IMR-90 (cell line): ENCODE measurements at regions not wholly inside any gene's neighbourhood (a gene's known extent, or its start where the extent isn't known, plus 50 kb on each side); places are given as distances from the start of the nearest gene placed in this dataset.

Source experiments
- ATAC-seq: fragments of 200-7000 bp; cut with Tn5 transposase; 2 replicates; pipeline ENCODE4 v1.9.1; 2020; ENCODE audit warnings: low read depth, mild to moderate bottlenecking, moderate library complexity
- BruUV-seq: library from RNA; stranded (reverse); fragments of 400-500 nt; replicated peaks from 2 replicates; lab custom pipeline; 2021; lab: Mats Ljungman, UMichigan
- CTCF ChIA-PET: fragments of 300-600 bp; formaldehyde crosslinking; extraction: SDS; loops from one replicate; lab custom pipeline; 2021; ENCODE audit warnings: antibody characterized with exemption; lab: Yijun Ruan, JAX
- POLR2A ChIA-PET: fragments of 300-600 bp; sonication (Branson Sonifier 250); formaldehyde crosslinking; loops from one replicate; lab custom pipeline; 2022; ENCODE audit warnings: antibody characterized with exemption; ENCODE audit not compliant: unreplicated experiment; lab: Charles Lee
- DNase-seq: peaks from one replicate; pipeline ENCODE4 v3.0.0; 2013
- H2AFZ ChIP-seq: replicated peaks from 2 replicates; pipeline ENCODE3; 2013; ENCODE audit warnings: low read length, mild to moderate bottlenecking; ENCODE audit not compliant: poor library complexity
- H2AK5ac ChIP-seq: 2 replicates; pipeline ENCODE4 v1.6.1; 2013; ENCODE audit warnings: low read depth, low read length, inconsistent platforms
- H2AK9ac ChIP-seq: replicated peaks from 2 replicates; pipeline ENCODE3; 2013; ENCODE audit warnings: mild to moderate bottlenecking, low read depth, low read length, moderate library complexity; ENCODE audit not compliant: poor library complexity
- H2BK120ac ChIP-seq: 2 replicates; pipeline ENCODE4 v1.6.1; 2013; ENCODE audit warnings: low read depth, low read length, inconsistent platforms
- H2BK15ac ChIP-seq: 3 replicates; pipeline ENCODE4 v1.6.1; 2013; ENCODE audit warnings: low read depth, low read length, inconsistent platforms
- H2BK20ac ChIP-seq: 2 replicates; pipeline ENCODE4 v1.6.1; 2013; ENCODE audit warnings: low read depth, mild to moderate bottlenecking, inconsistent platforms, low read length, moderate library complexity
- H2BK5ac ChIP-seq: 2 replicates; pipeline ENCODE4 v1.6.1; 2013; ENCODE audit warnings: mild to moderate bottlenecking, low read depth, low read length, inconsistent platforms; ENCODE audit not compliant: poor library complexity, severe bottlenecking
- H3K14ac ChIP-seq: replicated peaks from 2 replicates; pipeline ENCODE4 v1.6.1; 2013; ENCODE audit warnings: low read depth, low read length, inconsistent platforms
- H3K18ac ChIP-seq: 2 replicates; pipeline ENCODE4 v1.6.1; 2013; ENCODE audit warnings: low read depth, low read length, control low read depth
- H3K23ac ChIP-seq: 2 replicates; pipeline ENCODE4 v1.6.1; 2013; ENCODE audit warnings: low read depth, low read length, inconsistent platforms
- H3K27ac ChIP-seq: 2 replicates; pipeline ENCODE4 v1.5.1; 2013; ENCODE audit warnings: mild to moderate bottlenecking, control low read depth, low read length; ENCODE audit not compliant: insufficient read depth
- H3K27me3 ChIP-seq: 2 replicates; pipeline ENCODE4 v1.6.1; 2013; ENCODE audit warnings: low read length; ENCODE audit not compliant: control insufficient read depth, insufficient read depth
- H3K36me3 ChIP-seq: 2 replicates; pipeline ENCODE4 v1.6.1; 2013; ENCODE audit warnings: low read length, mixed read lengths; ENCODE audit not compliant: control insufficient read depth, insufficient read depth
- H3K4ac ChIP-seq: 2 replicates; pipeline ENCODE4 v1.6.1; 2013; ENCODE audit warnings: low read depth, low read length, inconsistent platforms
- H3K4me1 ChIP-seq: 2 replicates; pipeline ENCODE4 v1.6.1; 2013; ENCODE audit warnings: low read length, mixed read lengths; ENCODE audit not compliant: control insufficient read depth, insufficient read depth
- H3K4me2 ChIP-seq: 2 replicates; pipeline ENCODE4 v1.6.1; 2013; ENCODE audit warnings: low read depth, mild to moderate bottlenecking, control low read depth, low read length, moderate library complexity
- H3K4me3 ChIP-seq: 2 replicates; pipeline ENCODE4 v1.5.1; 2013; ENCODE audit warnings: low read depth, mild to moderate bottlenecking, control low read depth, low read length, moderate library complexity; ENCODE audit not compliant: insufficient read depth
- H3K56ac ChIP-seq: 2 replicates; pipeline ENCODE4 v1.6.1; 2013; ENCODE audit warnings: low read length, inconsistent platforms; ENCODE audit not compliant: insufficient read depth; ENCODE audit errors: extremely low read depth
- H3K79me1 ChIP-seq, 2 experiments: 2 replicates each; pipeline ENCODE4 v1.6.1; 2013; ENCODE audit warnings: low read length in 2 of 2, inconsistent platforms in 1 of 2, low read depth in 1 of 2
- H3K9ac ChIP-seq: 2 replicates; pipeline ENCODE4 v1.6.1; 2013; ENCODE audit warnings: low read depth, low read length, control low read depth
- H3K9me1 ChIP-seq: 2 replicates; pipeline ENCODE4 v1.6.1; 2013; ENCODE audit warnings: low read length, inconsistent platforms; ENCODE audit not compliant: insufficient read depth
- H3K9me3 ChIP-seq: 2 replicates; pipeline ENCODE4 v1.6.1; 2013; ENCODE audit warnings: low read length; ENCODE audit not compliant: control insufficient read depth, insufficient read depth
- H4K20me1 ChIP-seq: 2 replicates; pipeline ENCODE4 v1.6.1; 2013; ENCODE audit warnings: low read length, inconsistent platforms; ENCODE audit not compliant: insufficient read depth
- H4K5ac ChIP-seq: 2 replicates; pipeline ENCODE4 v1.6.1; 2013; ENCODE audit warnings: mild to moderate bottlenecking, low read depth, low read length, control low read depth
- H4K8ac ChIP-seq, 2 experiments: 2 replicates each; pipeline ENCODE4 v1.6.1; 2013; ENCODE audit warnings: low read depth in 2 of 2, low read length in 2 of 2, control low read depth in 1 of 2, inconsistent platforms in 1 of 2
- H4K91ac ChIP-seq: 2 replicates; pipeline ENCODE4 v1.6.1; 2013; ENCODE audit warnings: low read depth, low read length, inconsistent platforms; ENCODE audit not compliant: insufficient read depth
- BHLHE40 ChIP-seq: fragments of 150-350 bp; IDR thresholded peaks from 2 replicates; pipeline ENCODE4 v1.6.1; 2016; ENCODE audit warnings: mild to moderate bottlenecking, low read depth, low read length
- CHD1 ChIP-seq: IDR thresholded peaks from 2 replicates; pipeline ENCODE4 v1.6.1; 2012; ENCODE audit warnings: low read depth, low read length, improper control_type of control experiment
- FOS ChIP-seq: fragments of 150-350 bp; IDR thresholded peaks from 2 replicates; pipeline ENCODE4 v1.6.1; 2016; ENCODE audit warnings: low read depth, low read length
- MXI1 ChIP-seq: IDR thresholded peaks from 2 replicates; pipeline ENCODE4 v1.6.1; 2012; ENCODE audit warnings: low read depth, mild to moderate bottlenecking, low read length, moderate library complexity, borderline replicate concordance
- POLR2A ChIP-seq: IDR thresholded peaks from 2 replicates; pipeline ENCODE4 v1.6.1; 2012; ENCODE audit warnings: mild to moderate bottlenecking, low read depth, low read length
- RAD21 ChIP-seq: IDR thresholded peaks from 2 replicates; pipeline ENCODE4 v1.6.1; 2012; ENCODE audit warnings: low read length, improper control_type of control experiment
- RCOR1 ChIP-seq: IDR thresholded peaks from 2 replicates; pipeline ENCODE4 v1.6.1; 2012; ENCODE audit warnings: mild to moderate bottlenecking, low read length, improper control_type of control experiment; ENCODE audit not compliant: insufficient replicate concordance
- dilution Hi-C: fragments of 300-500 bp; cut with HindIII; formaldehyde crosslinking; loops from one replicate; pipeline ENCODE4 v1.14.3; 2018; ENCODE audit warnings: low sequenced_read_pairs; ENCODE audit not compliant: unreplicated experiment
- in situ Hi-C: fragments of 300-500 bp; cut with MboI; formaldehyde crosslinking; loops from 3 replicates; pipeline ENCODE4 v1.14.3; 2019; ENCODE audit warnings: low sequenced_read_pairs, inconsistent platforms, mixed read lengths
- intact Hi-C: fragments of 100-400 bp; cut with micrococcal nuclease; formaldehyde crosslinking; loops from 2 replicates; pipeline ENCODE4 v1.10.0; 2022
- TF ChIP-seq, protein P1 (sequence below): fragments of 150-350 bp; IDR thresholded peaks from 2 replicates; pipeline ENCODE4 v1.6.1; 2016; ENCODE audit warnings: low read depth, mild to moderate bottlenecking, low read length, moderate library complexity, borderline replicate concordance
- TF ChIP-seq, protein P2 (sequence below): conservative IDR thresholded peaks from 2 replicates; pipeline ENCODE4 v1.5.1; 2012; ENCODE audit warnings: mild to moderate bottlenecking, low read depth, low read length, improper control_type of control experiment

DNA sequence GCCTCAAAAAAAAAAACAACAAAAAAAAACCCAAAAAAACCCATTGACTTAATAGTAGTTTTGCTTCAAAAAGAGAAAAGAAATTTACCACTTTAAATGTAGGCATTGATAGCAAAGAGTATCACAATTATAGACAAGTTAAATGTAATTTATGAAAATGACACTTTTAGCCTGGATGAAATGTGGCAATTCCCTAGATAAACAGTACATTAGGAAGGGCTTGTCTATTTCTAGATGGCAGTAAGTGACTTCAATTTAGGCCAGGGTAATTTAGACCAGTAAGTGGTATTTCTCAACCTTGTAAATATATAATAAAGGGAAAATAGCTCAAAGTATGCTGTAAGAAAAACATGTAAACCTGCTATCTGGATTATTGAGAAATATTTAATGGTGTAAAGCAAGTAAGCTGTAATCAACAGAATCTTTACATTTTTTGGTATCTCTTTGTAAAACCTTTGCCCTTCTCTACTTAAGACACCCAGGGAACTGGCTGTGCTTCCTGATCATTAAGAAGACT lies 103.7 kb upstream of the RAPGEF2 start:
- no peak overlapping the region for H3K9ac ChIP-seq
- H3K4me3 ChIP-seq: no peak overlapping the region
- H3K4ac ChIP-seq: no peak overlapping the region
- no peaks in the 10 kb centered on the region for H3K27me3 ChIP-seq
- BruUV-seq: no TSS peak
- no peak overlapping the region for H3K4me2 ChIP-seq
- no peak overlapping the region for H2BK15ac ChIP-seq
- TF ChIP-seq, protein P1, sequence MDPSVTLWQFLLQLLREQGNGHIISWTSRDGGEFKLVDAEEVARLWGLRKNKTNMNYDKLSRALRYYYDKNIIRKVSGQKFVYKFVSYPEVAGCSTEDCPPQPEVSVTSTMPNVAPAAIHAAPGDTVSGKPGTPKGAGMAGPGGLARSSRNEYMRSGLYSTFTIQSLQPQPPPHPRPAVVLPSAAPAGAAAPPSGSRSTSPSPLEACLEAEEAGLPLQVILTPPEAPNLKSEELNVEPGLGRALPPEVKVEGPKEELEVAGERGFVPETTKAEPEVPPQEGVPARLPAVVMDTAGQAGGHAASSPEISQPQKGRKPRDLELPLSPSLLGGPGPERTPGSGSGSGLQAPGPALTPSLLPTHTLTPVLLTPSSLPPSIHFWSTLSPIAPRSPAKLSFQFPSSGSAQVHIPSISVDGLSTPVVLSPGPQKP: no peak
- TF ChIP-seq RCOR1: no peak
- no peak for TF ChIP-seq BHLHE40
- TF ChIP-seq MXI1: no peak
- TF ChIP-seq FOS: no peak
- no peak for TF ChIP-seq RAD21
- no peak for TF ChIP-seq CHD1
- TF ChIP-seq, protein P2, sequence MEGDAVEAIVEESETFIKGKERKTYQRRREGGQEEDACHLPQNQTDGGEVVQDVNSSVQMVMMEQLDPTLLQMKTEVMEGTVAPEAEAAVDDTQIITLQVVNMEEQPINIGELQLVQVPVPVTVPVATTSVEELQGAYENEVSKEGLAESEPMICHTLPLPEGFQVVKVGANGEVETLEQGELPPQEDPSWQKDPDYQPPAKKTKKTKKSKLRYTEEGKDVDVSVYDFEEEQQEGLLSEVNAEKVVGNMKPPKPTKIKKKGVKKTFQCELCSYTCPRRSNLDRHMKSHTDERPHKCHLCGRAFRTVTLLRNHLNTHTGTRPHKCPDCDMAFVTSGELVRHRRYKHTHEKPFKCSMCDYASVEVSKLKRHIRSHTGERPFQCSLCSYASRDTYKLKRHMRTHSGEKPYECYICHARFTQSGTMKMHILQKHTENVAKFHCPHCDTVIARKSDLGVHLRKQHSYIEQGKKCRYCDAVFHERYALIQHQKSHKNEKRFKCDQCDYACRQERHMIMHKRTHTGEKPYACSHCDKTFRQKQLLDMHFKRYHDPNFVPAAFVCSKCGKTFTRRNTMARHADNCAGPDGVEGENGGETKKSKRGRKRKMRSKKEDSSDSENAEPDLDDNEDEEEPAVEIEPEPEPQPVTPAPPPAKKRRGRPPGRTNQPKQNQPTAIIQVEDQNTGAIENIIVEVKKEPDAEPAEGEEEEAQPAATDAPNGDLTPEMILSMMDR: no peak
- no peak for TF ChIP-seq POLR2A
- H4K5ac ChIP-seq: no peak overlapping the region
- H2AFZ ChIP-seq: no peak overlapping the region
- ATAC-seq (no peak), DNase-seq (no peak)
- no peak overlapping the region for H3K27ac ChIP-seq
- H2AK5ac ChIP-seq: no peak overlapping the region
- no peak overlapping the region for H4K91ac ChIP-seq
- H2BK20ac ChIP-seq: no peak overlapping the region
- H3K79me1 ChIP-seq: no peaks in the 10 kb centered on the region
- ChIA-PET POLR2A (no interaction called here), CTCF (no interaction called here)
- intact Hi-C loops (loop anchor here (5.0 kb wide), 2 partner anchors 67 to 127 kb away; no protein-coding TSS in a partner anchor), in situ Hi-C loops (no loop called here), dilution Hi-C loops (no loop called here)
- no peak overlapping the region for H4K8ac ChIP-seq
- 0 out of 2 replicates have a peak, but pooled peaks cover 2% of the 10 kb centered on the region for H4K20me1 ChIP-seq
- H2BK120ac ChIP-seq: no peak overlapping the region
- H2BK5ac ChIP-seq: no peak overlapping the region
- no peaks in the 10 kb centered on the region; the same call in 1 of the 2 replicates for H3K9me1 ChIP-seq
- no peak overlapping the region for H2AK9ac ChIP-seq
- no peak overlapping the region for H3K23ac ChIP-seq
- H3K36me3 ChIP-seq: no peaks in the 10 kb centered on the region
- peaks cover 8% of the 10 kb centered on the region for H3K4me1 ChIP-seq
- no peak overlapping the region for H3K14ac ChIP-seq
- no peak overlapping the region for H3K18ac ChIP-seq
- H3K9me3 ChIP-seq: no peaks in the 10 kb centered on the region
- no peak overlapping the region for H3K56ac ChIP-seq
